BJ (cell line): ENCODE measurements at regions not wholly inside any gene's neighbourhood (a gene's known extent, or its start where the extent isn't known, plus 50 kb on each side); places are given as distances from the start of the nearest gene placed in this dataset.
"Not testable (repeated sequence)": the region's sequence is repeated elsewhere in the genome, so short reads cannot be mapped to it uniquely, and the experiment has no call there.

ENCODE experiments used
- CTCF ChIA-PET: fragments of 350-600 bp; formaldehyde crosslinking; extraction: SDS; loops from one replicate; lab custom pipeline; 2021; ENCODE audit warnings: antibody characterized with exemption, inconsistent platforms; lab: Yijun Ruan, JAX
- POLR2A ChIA-PET: fragments of 300-600 bp; sonication (Branson Sonifier 250); formaldehyde crosslinking; extraction: SDS; loops from one replicate; lab custom pipeline; 2021; ENCODE audit warnings: antibody characterized with exemption; lab: Charles Lee
- DNase-seq: peaks from one replicate; pipeline ENCODE4 v3.0.0-alpha.2; 2011; ENCODE audit warnings: low read depth
- H3K27me3 ChIP-seq: 2 replicates; pipeline ENCODE4 v1.6.0; 2011; ENCODE audit warnings: low read length; ENCODE audit not compliant: control insufficient read depth, insufficient read depth
- H3K36me3 ChIP-seq: 2 replicates; pipeline ENCODE4 v1.5.1; 2011; ENCODE audit warnings: low read length; ENCODE audit not compliant: control insufficient read depth, insufficient read depth
- H3K4me3 ChIP-seq: 2 replicates; pipeline ENCODE4 v1.5.1; 2011; ENCODE audit warnings: low read depth, mild to moderate bottlenecking, control low read depth, low read length
- CTCF ChIP-seq: IDR thresholded peaks from 2 replicates; pipeline ENCODE4 v1.5.1; 2011; ENCODE audit warnings: low read depth, mild to moderate bottlenecking, control low read depth, inconsistent platforms, low read length, moderate library complexity; ENCODE audit not compliant: insufficient read depth

GRCh38 chr1:80341021-80341420 lies 1334.5 kb upstream of the ADGRL4 start:
- ChIA-PET CTCF (no interaction called here), POLR2A (no interaction called here)
- no peaks in the 10 kb centered on the region for H3K36me3 ChIP-seq
- no peak overlapping the region for H3K4me3 ChIP-seq
- H3K27me3 ChIP-seq = no peaks in the 10 kb centered on the region
- no peak for TF ChIP-seq CTCF
- DNase-seq = no peak

- H3K27me3 ChIP-seq = no peaks in the 10 kb centered on the region
- no peak for TF ChIP-seq CTCF
- H3K4me3 ChIP-seq = no peak overlapping the region
- POLR2A ChIA-PET = no interaction called here
- CTCF ChIA-PET = no interaction called here
- no peaks in the 10 kb centered on the region for H3K36me3 ChIP-seq
- DNase-seq = no peak
Measured at GRCh38 chr1:80318108-80318507, 1311.6 kb upstream of the ADGRL4 start.

GRCh38 chr1:80310703-80311245 lies 1304.2 kb upstream of the ADGRL4 start:
- H3K36me3 ChIP-seq = no peaks in the 10 kb centered on the region
- peak; percentile 10 for DNase-seq
- ChIA-PET POLR2A (no interaction called here), CTCF (no interaction called here)
- H3K27me3 ChIP-seq = no peaks in the 10 kb centered on the region
- no peak overlapping the region for H3K4me3 ChIP-seq
- TF ChIP-seq CTCF = no peak

GRCh38 chr1:80305466-80305865 lies 1298.9 kb upstream of the ADGRL4 start:
- H3K4me3 ChIP-seq = no peak overlapping the region
- no peak for TF ChIP-seq CTCF
- no peaks in the 10 kb centered on the region for H3K36me3 ChIP-seq
- ChIA-PET POLR2A (no interaction called here), CTCF (no interaction called here)
- H3K27me3 ChIP-seq = no peaks in the 10 kb centered on the region
- DNase-seq = no peak

GRCh38 chr1:80293818-80294217 lies 1287.3 kb upstream of the ADGRL4 start:
- no peak overlapping the region for H3K4me3 ChIP-seq
- CTCF ChIA-PET = no interaction called here
- H3K36me3 ChIP-seq = no peaks in the 10 kb centered on the region
- POLR2A ChIA-PET = no interaction called here
- no peak for DNase-seq
- H3K27me3 ChIP-seq = no peaks in the 10 kb centered on the region
- no peak for TF ChIP-seq CTCF

- DNase-seq, CTCF ChIA-PET, H3K27me3 ChIP-seq, POLR2A ChIA-PET, H3K36me3 ChIP-seq, H3K4me3 ChIP-seq: not testable (repeated sequence)
Measured at GRCh38 chr1:80288750-80289149, 1282.2 kb upstream of the ADGRL4 start.
